IgD-negative memory B cell (primary cell): ENCODE measurements at regions not wholly inside any gene's neighbourhood (a gene's known extent, or its start where the extent isn't known, plus 50 kb on each side); places are given as distances from the start of the nearest gene placed in this dataset.
"Not testable (repeated sequence)": the region's sequence is repeated elsewhere in the genome, so short reads cannot be mapped to it uniquely, and the experiment has no call there.

Source experiments
- H3K27ac Mint-ChIP-seq, 3 donors: one replicate each; pipeline ENCODE4 v1.8.0; 2020 to 2022; ENCODE audit warnings: mild to moderate bottlenecking in 3 of 3, mixed read lengths in 3 of 3, moderate library complexity in 1 of 3
- H3K27me3 Mint-ChIP-seq: one replicate; pipeline ENCODE4 v1.8.0; 2021; ENCODE audit warnings: mixed read lengths
- H3K36me3 Mint-ChIP-seq: one replicate; pipeline ENCODE4 v1.8.0; 2020; ENCODE audit warnings: mild to moderate bottlenecking, mixed read lengths
- H3K4me1 Mint-ChIP-seq, 3 donors: one replicate each; pipeline ENCODE4 v1.8.0; 2020 to 2022; ENCODE audit warnings: mixed read lengths in 3 of 3, mild to moderate bottlenecking in 1 of 3
- H3K4me3 Mint-ChIP-seq, 4 donors: one replicate each; pipeline ENCODE4 v1.8.0; 2020 to 2022; ENCODE audit warnings: mild to moderate bottlenecking in 4 of 4, mixed read lengths in 4 of 4, moderate library complexity in 3 of 4
- H3K9me3 Mint-ChIP-seq, 3 donors: one replicate each; pipeline ENCODE4 v1.8.0; 2020 to 2021; ENCODE audit warnings: mixed read lengths in 3 of 3, mild to moderate bottlenecking in 1 of 3

DNA sequence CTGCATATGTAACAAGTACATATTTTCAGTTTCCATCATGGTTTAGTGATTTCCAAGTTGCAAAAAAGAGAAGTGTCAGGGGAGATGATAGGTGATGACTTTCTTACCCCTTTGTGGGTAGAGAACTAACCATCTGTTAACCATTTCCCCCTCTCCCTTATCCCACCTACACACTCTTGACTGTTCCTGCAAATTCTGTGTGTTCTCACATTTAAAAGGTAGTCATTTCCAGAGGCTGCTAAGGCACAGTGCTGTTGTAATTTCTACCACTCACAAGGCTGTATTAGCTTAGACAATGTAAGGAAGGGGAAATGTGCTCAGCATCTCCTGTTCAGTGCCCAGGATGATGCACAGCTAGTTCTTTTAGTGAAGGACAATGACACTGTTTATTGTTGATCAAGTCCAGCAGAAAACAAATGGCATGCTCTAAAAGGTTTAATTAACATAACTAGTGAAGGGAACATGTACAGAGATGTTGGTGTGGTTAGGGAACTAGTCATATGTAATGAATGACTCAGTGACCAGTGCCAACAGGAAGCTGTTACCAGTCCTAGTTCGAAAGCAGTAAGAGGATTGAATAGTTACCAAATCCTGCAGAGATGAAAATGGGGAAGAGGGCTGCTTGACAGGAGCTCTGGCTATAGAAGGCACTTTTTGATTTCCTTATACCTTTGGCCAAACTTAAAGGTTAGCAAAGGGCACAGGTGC lies 165.1 kb downstream of the PLK2 start:
- Mint-ChIP-seq H3K4me3 (no peak overlapping the region), H3K4me1 (no peaks in the 10 kb centered on the region), H3K27ac (peak overlapping the region in 1 of 3 donors; percentile 54)

DNA sequence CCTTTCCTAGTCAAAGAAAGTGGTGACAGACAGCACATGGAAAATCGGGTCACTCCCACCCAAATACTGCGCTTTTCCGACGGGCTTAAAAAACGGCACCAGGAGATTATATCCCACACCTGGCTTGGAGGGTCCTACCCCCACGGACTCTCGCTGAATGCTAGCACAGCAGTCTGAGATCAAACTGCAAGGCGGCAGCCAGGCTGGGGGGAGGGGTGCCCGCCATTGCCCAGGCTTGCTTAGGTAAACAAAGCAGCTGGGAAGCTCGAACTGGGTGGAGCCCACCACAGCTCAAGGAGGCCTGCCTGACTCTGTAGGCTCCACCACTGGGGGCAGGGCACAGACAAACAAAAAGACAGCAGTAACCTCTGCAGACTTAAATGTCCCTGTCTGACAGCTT lies 171.6 kb downstream of the PLK2 start:
- not testable (repeated sequence) for H3K27me3 Mint-ChIP-seq, H3K27ac Mint-ChIP-seq, H3K9me3 Mint-ChIP-seq, H3K4me3 Mint-ChIP-seq, H3K4me1 Mint-ChIP-seq, H3K36me3 Mint-ChIP-seq

More for the DNA sequence above, 165.1 kb downstream of the PLK2 start:
- Mint-ChIP-seq H3K27me3 (no peaks in the 10 kb centered on the region), H3K36me3 (no peaks in the 10 kb centered on the region), H3K9me3 (no peaks in the 10 kb centered on the region)

DNA sequence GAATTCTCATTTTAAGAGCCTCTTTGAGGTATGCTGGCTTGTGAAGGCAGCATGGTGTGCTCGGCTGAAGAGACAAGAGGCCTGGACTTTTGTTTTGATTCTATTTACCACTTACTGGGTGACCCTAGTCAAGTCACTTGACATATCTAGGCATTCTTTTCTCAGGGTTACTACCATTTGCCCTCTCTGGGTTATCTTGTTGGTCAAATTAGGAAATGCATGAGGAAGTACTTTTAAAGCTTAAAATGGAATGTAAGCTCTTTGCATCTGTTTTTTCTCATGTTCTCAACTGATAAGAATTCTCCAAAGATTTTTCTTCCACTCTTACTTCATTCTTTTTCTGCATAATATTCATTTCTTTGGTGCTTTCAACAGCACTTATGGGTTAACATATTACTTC lies 173.1 kb downstream of the PLK2 start:
- Mint-ChIP-seq H3K27ac (no peak overlapping the region), H3K4me1 (no peaks in the 10 kb centered on the region), H3K36me3 (no peaks in the 10 kb centered on the region), H3K4me3 (no peak overlapping the region), H3K9me3 (no peaks in the 10 kb centered on the region), H3K27me3 (no peaks in the 10 kb centered on the region)

DNA sequence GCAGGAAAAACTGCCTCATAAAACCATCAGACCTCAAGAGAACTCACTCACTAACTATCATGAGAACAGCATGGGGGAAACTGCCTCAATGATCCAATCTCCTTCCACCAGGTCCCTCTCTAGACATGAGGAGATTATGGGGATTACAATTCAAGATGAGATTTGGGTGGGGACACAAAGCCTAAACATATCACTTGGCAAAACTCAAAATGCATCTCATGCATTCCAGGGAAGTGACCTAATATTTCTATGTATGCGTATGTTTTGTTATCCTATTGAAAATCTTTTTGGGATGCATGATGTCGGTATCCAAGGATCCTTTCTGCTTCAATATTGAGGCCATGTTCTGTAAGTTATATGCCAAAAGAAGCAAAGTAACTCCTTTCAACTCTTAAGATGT lies 174.0 kb downstream of the PLK2 start:
- no peaks in the 10 kb centered on the region for H3K9me3 Mint-ChIP-seq
- H3K4me3 Mint-ChIP-seq, result no peak overlapping the region
- H3K36me3 Mint-ChIP-seq, result no peaks in the 10 kb centered on the region
- H3K27ac Mint-ChIP-seq, result no peak overlapping the region
- H3K27me3 Mint-ChIP-seq, result no peaks in the 10 kb centered on the region
- no peaks in the 10 kb centered on the region for H3K4me1 Mint-ChIP-seq

DNA sequence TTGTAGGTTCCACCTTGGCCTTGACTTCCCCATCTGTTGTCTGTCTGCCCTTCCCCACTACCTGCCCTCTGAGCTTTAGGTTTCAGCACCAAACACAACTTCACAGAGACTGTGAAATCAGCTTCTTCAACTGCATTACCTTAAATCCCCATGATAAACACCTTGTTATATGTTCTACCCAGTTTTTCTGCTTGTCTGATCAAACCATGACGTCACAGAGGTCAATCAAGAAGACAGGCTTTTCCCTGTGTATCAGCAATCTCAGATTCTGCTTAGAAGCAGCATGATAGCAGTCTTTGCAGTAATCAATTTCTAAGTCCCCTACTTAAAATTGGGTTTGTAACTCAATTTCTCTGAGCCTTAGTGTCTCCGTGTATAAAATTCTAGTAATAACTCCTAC lies 175.0 kb downstream of the PLK2 start:
- no peaks in the 10 kb centered on the region for H3K27me3 Mint-ChIP-seq
- no peak overlapping the region for H3K4me3 Mint-ChIP-seq
- H3K27ac Mint-ChIP-seq, result no peak overlapping the region

DNA sequence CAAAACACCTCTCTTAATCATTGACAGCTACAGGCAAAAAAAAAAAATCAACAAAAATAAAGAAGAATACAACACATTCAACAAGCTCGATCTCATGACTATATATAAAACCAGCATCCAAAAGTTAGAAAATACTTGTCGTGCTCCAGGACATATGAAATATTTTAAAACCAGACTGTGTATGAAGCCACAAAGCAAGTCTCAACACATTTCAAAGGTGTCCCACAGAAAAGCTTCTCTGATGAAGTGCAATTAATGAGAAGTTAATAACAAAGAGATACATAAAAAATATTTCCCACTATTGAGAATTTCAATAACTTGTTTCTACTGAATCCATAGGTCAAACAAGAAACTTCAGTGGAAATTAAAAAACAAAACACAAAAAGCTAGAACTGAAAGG lies 178.7 kb downstream of the PLK2 start:
- H3K36me3 Mint-ChIP-seq, result no peaks in the 10 kb centered on the region
- H3K4me1 Mint-ChIP-seq, result no peaks in the 10 kb centered on the region
- no peak overlapping the region for H3K4me3 Mint-ChIP-seq
- H3K27me3 Mint-ChIP-seq, result no peaks in the 10 kb centered on the region
- H3K27ac Mint-ChIP-seq, result no peak overlapping the region
- H3K9me3 Mint-ChIP-seq, result peaks cover 0 to 2% (median 0%) of the 10 kb centered on the region in 3 donors

More for the DNA sequence above, 175.0 kb downstream of the PLK2 start:
- Mint-ChIP-seq H3K9me3 (no peaks in the 10 kb centered on the region), H3K4me1 (no peaks in the 10 kb centered on the region), H3K36me3 (no peaks in the 10 kb centered on the region)

DNA sequence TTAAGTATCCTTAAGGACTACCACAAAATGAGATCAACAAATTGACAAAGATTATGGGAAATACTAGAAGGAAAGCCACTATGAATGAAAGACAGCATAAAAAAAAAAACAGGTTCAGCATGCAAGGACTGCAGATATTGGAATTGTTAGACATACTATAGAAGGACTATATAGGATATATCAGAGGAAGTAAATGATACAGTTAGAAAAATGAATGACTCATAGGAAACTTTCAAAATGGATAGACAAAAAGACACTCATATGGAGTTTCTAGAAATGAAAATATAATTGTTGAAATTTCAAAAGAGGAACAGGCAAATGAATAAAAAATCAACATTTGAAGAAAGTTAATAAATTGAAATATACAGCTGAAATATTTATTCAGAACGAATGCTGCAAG lies 180.6 kb downstream of the PLK2 start:
- Mint-ChIP-seq H3K4me3 (no peak overlapping the region), H3K9me3 (peaks cover 0 to 2% (median 0%) of the 10 kb centered on the region in 3 donors), H3K27me3 (no peaks in the 10 kb centered on the region), H3K27ac (no peak overlapping the region), H3K36me3 (no peaks in the 10 kb centered on the region), H3K4me1 (no peaks in the 10 kb centered on the region)

DNA sequence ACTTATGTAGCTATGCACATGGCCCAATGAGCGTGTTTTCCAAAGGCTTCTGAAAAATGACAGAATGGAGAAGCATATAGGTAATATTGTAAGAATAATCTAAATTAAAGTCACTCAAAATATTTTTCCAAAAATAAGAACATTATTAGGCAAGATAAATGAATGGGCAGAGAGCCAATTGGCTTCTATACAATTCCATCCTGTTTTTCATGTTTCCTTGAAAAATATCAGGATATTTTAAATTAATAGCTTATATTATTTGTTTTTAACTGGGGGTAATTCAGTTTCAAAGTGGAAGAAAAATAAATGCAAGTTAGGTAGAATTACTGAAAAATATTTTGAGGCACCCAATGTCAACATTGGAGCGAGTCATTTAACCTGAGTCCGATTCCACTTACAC lies 183.5 kb downstream of the PLK2 start:
- no peak overlapping the region for H3K4me3 Mint-ChIP-seq
- H3K36me3 Mint-ChIP-seq, result no peaks in the 10 kb centered on the region
- peaks cover 0 to 2% (median 0%) of the 10 kb centered on the region in 3 donors for H3K9me3 Mint-ChIP-seq
- peaks cover 1% of the 10 kb centered on the region for H3K27me3 Mint-ChIP-seq
- H3K4me1 Mint-ChIP-seq, result no peaks in the 10 kb centered on the region
- no peak overlapping the region for H3K27ac Mint-ChIP-seq

DNA sequence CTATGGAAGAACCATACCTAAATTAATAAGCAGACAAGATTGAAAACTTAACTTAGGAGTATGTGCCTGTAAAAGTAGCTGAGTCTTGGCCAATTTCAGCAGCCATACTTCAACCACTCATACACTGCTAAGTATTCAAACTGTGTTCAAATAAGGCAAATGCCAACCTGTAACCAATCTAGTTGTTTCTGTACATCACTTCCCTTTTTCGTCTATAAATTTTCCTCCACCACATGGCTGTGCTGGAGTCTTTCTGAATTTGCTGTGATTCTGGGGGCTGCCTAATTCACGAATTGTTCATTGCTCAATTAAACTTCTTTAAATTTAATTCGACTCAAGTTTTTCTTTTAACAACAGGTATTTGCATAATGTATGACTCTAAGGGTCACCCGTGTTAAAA lies 184.4 kb downstream of the PLK2 start:
- peaks cover 0 to 2% (median 0%) of the 10 kb centered on the region in 3 donors for H3K9me3 Mint-ChIP-seq
- H3K4me3 Mint-ChIP-seq, result no peak overlapping the region
- no peaks in the 10 kb centered on the region for H3K36me3 Mint-ChIP-seq
- H3K27me3 Mint-ChIP-seq, result peaks cover 1% of the 10 kb centered on the region
- no peaks in the 10 kb centered on the region for H3K4me1 Mint-ChIP-seq
- no peak overlapping the region for H3K27ac Mint-ChIP-seq

DNA sequence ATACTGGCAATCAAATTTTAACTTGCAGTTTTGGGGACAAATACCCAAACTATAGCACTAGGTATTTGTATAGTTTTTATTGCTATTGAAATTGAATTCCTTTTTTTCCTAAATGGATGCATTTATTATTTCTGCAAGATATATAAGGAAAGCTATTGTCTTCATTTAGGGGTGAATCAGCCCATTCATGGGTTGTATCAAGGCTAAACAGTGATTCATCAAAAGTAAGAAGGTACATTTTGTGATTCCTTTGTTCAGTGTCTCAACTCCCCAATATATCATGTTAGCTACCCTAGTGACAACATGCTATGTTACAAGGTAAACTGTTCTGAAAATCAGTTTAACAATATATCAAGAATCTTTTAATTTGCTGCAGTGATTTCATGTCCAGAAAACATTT lies 185.7 kb downstream of the PLK2 start:
- H3K27me3 Mint-ChIP-seq, result peaks cover 1% of the 10 kb centered on the region
- H3K36me3 Mint-ChIP-seq, result no peaks in the 10 kb centered on the region
- no peak overlapping the region for H3K4me3 Mint-ChIP-seq
- H3K27ac Mint-ChIP-seq, result no peak overlapping the region
- no peaks in the 10 kb centered on the region for H3K4me1 Mint-ChIP-seq
- peaks cover 0 to 2% (median 0%) of the 10 kb centered on the region in 3 donors for H3K9me3 Mint-ChIP-seq

DNA sequence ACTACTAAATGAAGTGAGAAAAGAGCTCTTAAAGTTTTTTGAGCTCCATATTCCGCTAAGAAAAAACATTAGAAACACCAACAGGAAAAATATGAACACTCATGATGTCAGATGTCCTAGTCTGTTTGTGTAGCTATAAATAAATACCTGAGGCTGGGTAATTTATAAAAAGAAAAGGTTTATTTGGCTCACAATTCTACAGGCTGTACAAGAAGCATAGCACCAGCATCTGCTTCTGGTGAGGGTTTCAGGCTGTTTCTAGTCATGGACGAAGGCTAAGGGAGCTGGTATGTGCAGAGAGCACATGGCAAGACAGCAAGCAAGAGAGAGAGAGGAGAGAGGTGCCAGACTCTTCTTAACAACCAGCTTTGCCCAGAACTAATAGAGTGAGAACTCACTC lies 186.2 kb downstream of the PLK2 start:
- Mint-ChIP-seq H3K9me3 (peaks cover 0 to 2% (median 0%) of the 10 kb centered on the region in 3 donors), H3K27me3 (peaks cover 1% of the 10 kb centered on the region), H3K36me3 (no peaks in the 10 kb centered on the region), H3K4me3 (no peak overlapping the region), H3K4me1 (no peaks in the 10 kb centered on the region), H3K27ac (no peak overlapping the region)

DNA sequence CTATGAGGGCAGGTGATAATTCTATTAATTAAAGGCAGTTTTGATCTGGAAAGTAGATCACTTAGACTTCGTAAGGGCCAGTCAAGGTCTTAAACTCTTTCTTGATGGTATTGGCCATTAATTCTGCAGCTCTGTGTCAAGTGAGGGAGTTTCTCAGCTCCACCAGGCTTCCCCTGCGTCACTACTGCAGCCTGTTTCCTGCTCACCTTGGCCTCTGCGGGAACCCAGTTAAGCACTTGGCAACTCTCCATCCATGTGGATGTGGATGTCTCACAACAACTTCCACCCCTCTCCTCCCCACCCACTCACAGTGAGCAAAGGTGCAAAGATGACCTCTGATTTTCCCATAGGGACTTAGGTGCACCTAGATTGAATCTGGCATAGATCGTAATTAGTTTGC lies 191.6 kb downstream of the PLK2 start:
- Mint-ChIP-seq H3K4me1 (no peaks in the 10 kb centered on the region), H3K27ac (no peak overlapping the region), H3K4me3 (no peak overlapping the region), H3K27me3 (peaks cover 2% of the 10 kb centered on the region), H3K36me3 (no peaks in the 10 kb centered on the region), H3K9me3 (no peaks in the 10 kb centered on the region)

DNA sequence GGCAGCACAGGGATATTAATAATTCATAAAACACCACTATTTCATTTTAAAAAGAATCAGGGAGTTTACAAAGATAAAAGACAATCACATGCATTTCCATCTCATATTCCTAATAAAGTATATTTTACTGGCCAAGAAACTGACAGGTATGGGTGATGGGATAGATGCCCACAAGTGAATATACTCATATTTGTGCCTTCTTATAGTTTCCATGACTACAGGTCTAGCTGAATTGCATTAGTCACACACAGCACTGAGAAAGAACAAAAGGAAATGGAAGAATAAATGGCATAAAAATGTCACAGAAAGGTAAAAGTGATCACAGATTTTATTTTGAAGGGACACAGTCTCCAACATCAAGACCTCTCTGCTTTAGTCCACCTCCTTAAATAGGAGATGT lies 193.5 kb downstream of the PLK2 start:
- H3K36me3 Mint-ChIP-seq, result no peaks in the 10 kb centered on the region
- peaks cover 1% of the 10 kb centered on the region for H3K27me3 Mint-ChIP-seq
- H3K4me3 Mint-ChIP-seq, result no peak overlapping the region
- no peaks in the 10 kb centered on the region for H3K9me3 Mint-ChIP-seq
- no peak overlapping the region for H3K27ac Mint-ChIP-seq
- H3K4me1 Mint-ChIP-seq, result no peaks in the 10 kb centered on the region

DNA sequence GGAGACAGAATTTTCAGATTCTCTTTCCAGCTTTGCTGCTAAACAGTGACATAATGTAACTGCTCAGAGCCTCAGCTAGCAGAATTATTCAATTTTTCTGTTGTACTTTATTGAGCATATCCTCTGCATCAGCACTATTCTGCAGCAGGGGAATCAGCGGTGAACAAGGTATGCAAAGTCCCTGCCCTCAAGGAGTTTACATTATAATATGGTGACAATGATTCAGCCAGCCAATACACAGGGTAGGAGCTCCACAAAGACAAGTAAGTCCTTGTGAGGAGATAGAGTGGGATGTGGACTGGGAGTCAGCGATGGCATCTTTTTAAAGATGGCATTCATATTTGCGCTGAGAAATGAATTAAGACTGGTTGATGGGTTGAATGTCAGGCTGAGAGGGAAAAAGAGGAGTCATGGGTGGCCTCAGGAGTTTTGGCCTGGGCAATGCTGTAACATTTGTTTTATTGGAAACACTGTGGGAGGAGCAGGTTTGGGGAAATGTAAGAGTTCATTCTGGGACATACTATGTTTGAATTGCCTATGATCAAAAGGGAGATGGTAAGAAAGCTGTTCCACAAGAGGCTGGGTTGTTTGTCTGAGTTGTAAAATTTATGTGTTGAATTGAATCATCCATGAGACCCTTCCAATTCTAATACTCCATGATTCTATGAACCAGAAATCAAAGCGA lies 194.5 kb downstream of the PLK2 start:
- H3K4me1 Mint-ChIP-seq, result no peaks in the 10 kb centered on the region
- H3K9me3 Mint-ChIP-seq, result no peaks in the 10 kb centered on the region
- H3K27ac Mint-ChIP-seq, result no peak overlapping the region
- no peaks in the 10 kb centered on the region for H3K36me3 Mint-ChIP-seq
- no peak overlapping the region for H3K4me3 Mint-ChIP-seq
- peaks cover 1% of the 10 kb centered on the region for H3K27me3 Mint-ChIP-seq

DNA sequence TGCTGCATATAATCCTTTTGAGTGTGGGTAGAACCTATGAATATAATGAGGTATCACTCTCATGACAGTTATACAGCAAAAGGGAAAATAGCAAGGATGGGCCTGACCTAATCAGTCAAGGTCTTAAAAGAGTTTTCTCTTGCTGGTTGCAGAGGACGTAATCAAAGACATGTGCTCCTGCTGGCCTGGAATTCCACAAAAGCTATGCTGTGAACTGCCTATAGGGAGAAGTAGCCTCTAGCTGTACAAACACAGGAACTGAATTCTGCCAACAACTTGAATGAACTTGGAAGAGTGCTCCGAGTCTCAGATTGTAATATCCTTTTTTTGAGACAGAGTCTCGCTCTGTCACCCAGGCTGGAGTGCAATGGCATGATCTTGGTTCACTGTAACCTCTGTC lies 195.6 kb downstream of the PLK2 start:
- Mint-ChIP-seq H3K9me3 (no peaks in the 10 kb centered on the region), H3K27me3 (peaks cover 4% of the 10 kb centered on the region), H3K4me1 (no peaks in the 10 kb centered on the region), H3K27ac (no peak overlapping the region), H3K4me3 (no peak overlapping the region), H3K36me3 (no peaks in the 10 kb centered on the region)

DNA sequence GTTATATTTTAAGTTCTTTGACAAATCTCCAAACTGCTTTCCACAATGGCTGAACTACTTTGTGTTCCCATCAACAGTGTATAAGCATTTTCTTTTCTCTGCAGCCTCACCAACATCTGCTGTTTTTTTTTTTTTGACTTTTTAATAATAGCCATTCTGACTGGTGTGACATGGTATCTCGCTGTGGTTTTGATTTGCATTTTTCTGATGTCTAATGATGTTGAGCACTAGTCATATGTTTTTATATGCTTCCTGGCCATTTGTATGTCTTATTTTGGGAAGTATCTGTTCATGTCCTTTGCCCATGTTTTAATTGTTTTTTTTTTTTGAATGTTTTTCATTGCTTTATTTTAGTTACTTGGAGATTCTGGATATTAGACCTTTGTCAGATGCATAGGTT lies 196.6 kb downstream of the PLK2 start:
- Mint-ChIP-seq H3K4me1 (no peaks in the 10 kb centered on the region), H3K36me3 (no peaks in the 10 kb centered on the region), H3K4me3 (no peak overlapping the region), H3K9me3 (no peaks in the 10 kb centered on the region), H3K27me3 (peaks cover 3% of the 10 kb centered on the region), H3K27ac (no peak overlapping the region)
